HG03196 (cell line): ENCODE measurements at regions not wholly inside any gene's neighbourhood (a gene's known extent, or its start where the extent isn't known, plus 50 kb on each side); places are given as distances from the start of the nearest gene placed in this dataset.

ENCODE experiments used
- ATAC-seq: cut with Tn5 transposase; IDR thresholded peaks from one replicate; pipeline ENCODE4 v1.9.1; 2021; ENCODE audit not compliant: unreplicated experiment

DNA sequence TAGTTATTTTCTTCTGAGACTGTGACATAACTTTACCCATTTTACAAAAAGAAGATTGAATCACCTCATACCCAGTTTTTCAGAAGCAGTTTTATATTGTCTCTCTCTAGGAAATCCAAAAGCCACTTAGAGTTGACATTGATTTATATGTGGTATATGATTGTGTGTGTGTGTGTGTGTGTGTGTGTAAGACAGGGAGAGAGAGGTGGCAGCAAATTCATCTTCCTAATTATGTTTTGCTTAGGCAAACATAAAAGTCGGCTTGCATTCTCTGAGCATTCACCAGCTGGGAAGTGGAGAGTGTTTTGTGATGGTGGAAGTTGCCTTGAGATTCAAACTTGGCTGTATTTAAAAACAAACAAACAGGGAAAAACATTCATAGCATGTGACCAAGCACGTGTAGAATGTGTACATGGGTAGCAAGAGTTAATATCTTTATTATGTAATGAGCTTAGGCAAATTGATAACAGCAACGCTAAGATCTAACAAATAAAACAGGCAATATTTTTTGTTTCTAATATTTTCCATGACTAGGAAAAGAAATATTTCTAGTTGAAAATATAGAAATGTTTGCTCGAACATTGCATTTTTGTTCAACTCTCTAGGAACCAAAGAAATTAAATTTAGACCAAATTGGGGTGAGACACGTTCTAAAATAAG, 64.4 kb upstream of the IGF1R start:
- no peak for ATAC-seq

DNA sequence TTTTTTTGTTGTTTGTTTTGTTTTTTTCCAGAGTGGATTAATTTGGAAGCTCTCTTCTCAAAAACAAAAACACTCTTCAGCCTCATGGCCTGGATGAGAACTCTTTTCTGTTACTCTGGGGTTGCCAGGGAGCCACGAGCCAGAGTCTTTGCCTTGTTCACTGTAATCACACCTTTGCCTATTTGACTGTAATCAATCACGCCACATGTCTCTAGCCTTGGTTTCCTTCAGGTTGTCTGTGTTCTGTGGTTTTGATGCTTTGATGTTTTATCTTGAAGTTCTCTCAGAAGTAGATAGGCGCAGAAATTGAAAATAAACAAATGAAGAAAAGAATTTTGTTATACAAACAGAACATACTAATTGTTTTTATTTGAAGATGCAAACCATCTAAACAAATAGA, 62.3 kb upstream of the IGF1R start:
- no peak for ATAC-seq

GRCh38 chr15:98592136-98592535, 56.2 kb upstream of the IGF1R start:
- no peak for ATAC-seq

DNA sequence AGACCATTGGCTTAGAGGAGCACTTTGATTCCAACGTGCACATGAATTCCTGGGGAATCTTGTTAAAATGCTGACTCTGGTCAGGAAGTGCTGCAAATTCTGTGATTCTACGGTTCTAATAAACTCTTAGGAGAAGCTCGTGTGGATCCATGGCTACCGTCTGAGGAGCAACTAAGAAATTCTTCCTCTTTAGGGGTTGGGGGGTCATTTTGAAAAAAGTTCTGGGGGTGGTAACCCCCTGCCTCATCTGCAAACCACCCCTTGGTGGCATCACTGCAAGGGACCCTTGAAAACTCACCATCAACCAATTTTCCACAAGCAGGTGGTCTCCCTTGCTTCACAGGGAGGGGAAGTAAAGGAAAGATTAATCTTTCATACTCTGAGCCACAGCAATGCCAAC, 52.2 kb upstream of the IGF1R start:
- no peak for ATAC-seq

DNA sequence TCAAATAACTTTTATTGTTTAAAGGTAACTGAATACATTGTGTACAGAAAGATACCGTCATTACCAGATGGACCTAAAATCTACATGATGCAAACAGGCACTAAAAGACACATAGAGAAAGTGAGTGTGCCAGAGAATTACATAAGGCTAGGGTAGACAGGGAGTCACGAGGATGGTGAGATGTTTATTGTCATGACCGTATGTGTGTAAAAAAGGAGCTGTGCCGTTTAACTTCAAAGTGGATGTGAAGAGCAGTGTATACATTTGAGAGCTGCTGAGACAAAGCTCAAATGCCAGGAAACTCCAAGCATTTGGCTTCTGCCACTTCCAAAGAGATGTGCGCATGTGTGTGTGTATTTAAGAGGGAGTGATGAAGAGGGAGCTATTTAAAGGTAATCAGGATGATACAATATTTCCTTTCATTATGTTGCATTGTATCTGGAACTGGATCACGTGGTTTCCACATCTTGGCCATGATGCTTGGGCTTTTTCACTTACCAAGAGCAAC, 51.4 kb upstream of the IGF1R start:
- no peak for ATAC-seq

GRCh38 chr15:98597666-98598065, 50.7 kb upstream of the IGF1R start:
- ATAC-seq = no peak
